Activated naive CD4-positive, alpha-beta T cell treated with anti-CD3 and anti-CD28 coated beads for 36 hours (primary cell): ENCODE measurements at regions not wholly inside any gene's neighbourhood (a gene's known extent, or its start where the extent isn't known, plus 50 kb on each side); places are given as distances from the start of the nearest gene placed in this dataset.
A peak's percentile ranks its signal among the peaks of the same experiment; 100 is the strongest.

ENCODE experiments used
- CTCF ChIA-PET: fragments of 350-600 bp; sonication (Branson Sonifier 250); formaldehyde crosslinking; loops from one replicate; lab custom pipeline; 2021; ENCODE audit warnings: antibody characterized with exemption; lab: Charles Lee
- DNase-seq: peaks from one replicate; pipeline ENCODE4 v3.0.0-alpha.2; 2020
- H3K27ac Mint-ChIP-seq: one replicate; pipeline ENCODE4 v1.8.0; 2021; ENCODE audit warnings: mild to moderate bottlenecking, mixed read lengths
- H3K27me3 Mint-ChIP-seq: one replicate; pipeline ENCODE4 v1.8.0; 2021; ENCODE audit warnings: low read depth, mixed read lengths
- H3K36me3 Mint-ChIP-seq: one replicate; pipeline ENCODE4 v1.8.0; 2021; ENCODE audit warnings: low read depth, mixed read lengths
- H3K4me1 Mint-ChIP-seq: one replicate; pipeline ENCODE4 v1.8.0; 2021; ENCODE audit warnings: low read depth, mixed read lengths
- H3K4me3 Mint-ChIP-seq: one replicate; pipeline ENCODE4 v1.8.0; 2021; ENCODE audit warnings: mild to moderate bottlenecking, moderate library complexity, mixed read lengths
- H3K9me3 Mint-ChIP-seq: one replicate; pipeline ENCODE4 v1.8.0; 2021; ENCODE audit warnings: mixed read lengths
- intact Hi-C: fragments of 100-400 bp; cut with micrococcal nuclease; formaldehyde crosslinking; loops from one replicate; pipeline ENCODE4 v1.15.1; 2023

- Mint-ChIP-seq H3K36me3 (no peaks in the 10 kb centered on the region), H3K4me3 (no peak overlapping the region), H3K27ac (no peak overlapping the region), H3K9me3 (no peaks in the 10 kb centered on the region), H3K27me3 (peaks cover 3% of the 10 kb centered on the region), H3K4me1 (no peaks in the 10 kb centered on the region)
- CTCF ChIA-PET: no interaction called here
- no peak for DNase-seq
- intact Hi-C loops: no loop called here
These were observed 53.6 kb upstream of the DYNC1I1 start for GRCh38 chr7:95718577-95719410.

- no peak overlapping the region for H3K27ac Mint-ChIP-seq
- H3K4me3 Mint-ChIP-seq: no peak overlapping the region
- intact Hi-C loops: no loop called here
- no peaks in the 10 kb centered on the region for H3K36me3 Mint-ChIP-seq
- peaks cover 2% of the 10 kb centered on the region for H3K27me3 Mint-ChIP-seq
- H3K9me3 Mint-ChIP-seq: no peaks in the 10 kb centered on the region
- DNase-seq: no peak
- CTCF ChIA-PET: no interaction called here
- H3K4me1 Mint-ChIP-seq: no peaks in the 10 kb centered on the region
These were observed 55.8 kb upstream of the DYNC1I1 start for GRCh38 chr7:95716357-95717122.

GRCh38 chr7:95715274-95715673, 57.1 kb upstream of the DYNC1I1 start:
- H3K27ac Mint-ChIP-seq: no peak overlapping the region
- no peak for DNase-seq
- peaks cover 3% of the 10 kb centered on the region for H3K27me3 Mint-ChIP-seq
- H3K9me3 Mint-ChIP-seq: no peaks in the 10 kb centered on the region
- H3K4me1 Mint-ChIP-seq: no peaks in the 10 kb centered on the region
- intact Hi-C loops: no loop called here
- no peak overlapping the region for H3K4me3 Mint-ChIP-seq
- CTCF ChIA-PET: no interaction called here
- H3K36me3 Mint-ChIP-seq: no peaks in the 10 kb centered on the region

- Mint-ChIP-seq H3K9me3 (peaks cover 5% of the 10 kb centered on the region), H3K27ac (no peak overlapping the region), H3K4me3 (no peak overlapping the region), H3K27me3 (peaks cover 10% of the 10 kb centered on the region), H3K36me3 (no peaks in the 10 kb centered on the region), H3K4me1 (no peaks in the 10 kb centered on the region)
- intact Hi-C loops: no loop called here
- no peak for DNase-seq
- CTCF ChIA-PET: no interaction called here
These were observed 61.6 kb upstream of the DYNC1I1 start for GRCh38 chr7:95710711-95711110.

GRCh38 chr7:95700917-95701316, 71.4 kb upstream of the DYNC1I1 start:
- no peak for DNase-seq
- CTCF ChIA-PET: no interaction called here
- H3K27ac Mint-ChIP-seq: no peak overlapping the region
- H3K4me1 Mint-ChIP-seq: no peaks in the 10 kb centered on the region
- H3K27me3 Mint-ChIP-seq: no peaks in the 10 kb centered on the region
- intact Hi-C loops: no loop called here
- no peaks in the 10 kb centered on the region for H3K36me3 Mint-ChIP-seq
- H3K4me3 Mint-ChIP-seq: no peak overlapping the region
- H3K9me3 Mint-ChIP-seq: no peaks in the 10 kb centered on the region

- no peaks in the 10 kb centered on the region for H3K9me3 Mint-ChIP-seq
- CTCF ChIA-PET: interaction anchor here (0.7 to 1.1 kb wide), 4 partner anchors 120 to 1010 kb away, joined by 3 read pairs; no protein-coding TSS in a partner anchor
- intact Hi-C loops: loop anchor here (10.0 kb wide), 1 partner anchor 1250 kb away; no protein-coding TSS in a partner anchor
These were observed 78.0 kb upstream of the DYNC1I1 start for GRCh38 chr7:95694334-95694733.

GRCh38 chr7:95693551-95694333, 78.6 kb upstream of the DYNC1I1 start:
- no peak overlapping the region for H3K27ac Mint-ChIP-seq
- no peaks in the 10 kb centered on the region for H3K4me1 Mint-ChIP-seq
- no peaks in the 10 kb centered on the region for H3K36me3 Mint-ChIP-seq
- CTCF ChIA-PET: interaction anchor here (0.7 to 1.1 kb wide), 3 partner anchors 120 to 1009 kb away, joined by 3 read pairs; no protein-coding TSS in a partner anchor
- H3K27me3 Mint-ChIP-seq: peaks cover 2% of the 10 kb centered on the region
- H3K9me3 Mint-ChIP-seq: no peaks in the 10 kb centered on the region
- no peak for DNase-seq
- intact Hi-C loops: loop anchor here (10.0 kb wide), 1 partner anchor 1249 kb away; no protein-coding TSS in a partner anchor
- no peak overlapping the region for H3K4me3 Mint-ChIP-seq

More at GRCh38 chr7:95694334-95694733, 78.0 kb upstream of the DYNC1I1 start:
- H3K36me3 Mint-ChIP-seq: no peaks in the 10 kb centered on the region
- no peak overlapping the region for H3K27ac Mint-ChIP-seq
- no peak overlapping the region for H3K4me3 Mint-ChIP-seq
- H3K27me3 Mint-ChIP-seq: no peaks in the 10 kb centered on the region
- DNase-seq: no peak
- no peaks in the 10 kb centered on the region for H3K4me1 Mint-ChIP-seq

GRCh38 chr7:95691464-95691863, 80.9 kb upstream of the DYNC1I1 start:
- H3K27ac Mint-ChIP-seq: no peak overlapping the region
- H3K27me3 Mint-ChIP-seq: peaks cover 2% of the 10 kb centered on the region
- no peaks in the 10 kb centered on the region for H3K9me3 Mint-ChIP-seq
- H3K36me3 Mint-ChIP-seq: no peaks in the 10 kb centered on the region
- CTCF ChIA-PET: interaction anchor here (1.3 to 5.9 kb wide), 5 partner anchors 13 to 180 kb away, joined by 3 to 55 read pairs (median 6); no protein-coding TSS in a partner anchor
- no peaks in the 10 kb centered on the region for H3K4me1 Mint-ChIP-seq
- no peak overlapping the region for H3K4me3 Mint-ChIP-seq
- no peak for DNase-seq
- intact Hi-C loops: loop anchor here (10.0 kb wide), 1 partner anchor 1247 kb away; no protein-coding TSS in a partner anchor

GRCh38 chr7:95690367-95690947, 81.9 kb upstream of the DYNC1I1 start:
- Mint-ChIP-seq H3K27ac (no peak overlapping the region), H3K36me3 (no peaks in the 10 kb centered on the region), H3K4me1 (no peaks in the 10 kb centered on the region), H3K27me3 (peaks cover 2% of the 10 kb centered on the region), H3K4me3 (no peak overlapping the region), H3K9me3 (no peaks in the 10 kb centered on the region)
- intact Hi-C loops: loop anchor here (1.0 to 10.0 kb wide), 3 partner anchors 163 to 1246 kb away; no protein-coding TSS in a partner anchor
- peak; percentile 9 for DNase-seq
- CTCF ChIA-PET: interaction anchor here (0.6 to 5.9 kb wide), 19 partner anchors 9 to 1103 kb away, joined by 3 to 55 read pairs (median 3); no protein-coding TSS in a partner anchor

GRCh38 chr7:95688931-95689495, 83.3 kb upstream of the DYNC1I1 start:
- Mint-ChIP-seq H3K9me3 (no peaks in the 10 kb centered on the region), H3K4me3 (no peak overlapping the region), H3K27ac (no peak overlapping the region), H3K4me1 (no peaks in the 10 kb centered on the region), H3K27me3 (peaks cover 2% of the 10 kb centered on the region), H3K36me3 (no peaks in the 10 kb centered on the region)
- intact Hi-C loops: no loop called here
- DNase-seq: no peak
- CTCF ChIA-PET: interaction anchor here (1.4 to 5.9 kb wide), 3 partner anchors 53 to 179 kb away, joined by 3 to 55 read pairs (median 5); no protein-coding TSS in a partner anchor

- no peak for DNase-seq
- Mint-ChIP-seq H3K27ac (no peak overlapping the region), H3K4me1 (no peaks in the 10 kb centered on the region), H3K36me3 (no peaks in the 10 kb centered on the region), H3K27me3 (peaks cover 2% of the 10 kb centered on the region), H3K9me3 (no peaks in the 10 kb centered on the region), H3K4me3 (no peak overlapping the region)
- CTCF ChIA-PET: interaction anchor here (0.9 to 5.9 kb wide), 7 partner anchors 52 to 292 kb away, joined by 3 to 55 read pairs (median 5); partner anchors contain the start of gene PON3
- intact Hi-C loops: no loop called here
These were observed 84.5 kb upstream of the DYNC1I1 start for GRCh38 chr7:95687759-95688343.
